HG02588 (cell line): ENCODE measurements at regions not wholly inside any gene's neighbourhood (a gene's known extent, or its start where the extent isn't known, plus 50 kb on each side); places are given as distances from the start of the nearest gene placed in this dataset.

ENCODE experiments used
- ATAC-seq: cut with Tn5 transposase; IDR thresholded peaks from one replicate; pipeline ENCODE4 v1.9.1; 2021; ENCODE audit warnings: mild to moderate bottlenecking, moderate library complexity; ENCODE audit not compliant: unreplicated experiment

DNA sequence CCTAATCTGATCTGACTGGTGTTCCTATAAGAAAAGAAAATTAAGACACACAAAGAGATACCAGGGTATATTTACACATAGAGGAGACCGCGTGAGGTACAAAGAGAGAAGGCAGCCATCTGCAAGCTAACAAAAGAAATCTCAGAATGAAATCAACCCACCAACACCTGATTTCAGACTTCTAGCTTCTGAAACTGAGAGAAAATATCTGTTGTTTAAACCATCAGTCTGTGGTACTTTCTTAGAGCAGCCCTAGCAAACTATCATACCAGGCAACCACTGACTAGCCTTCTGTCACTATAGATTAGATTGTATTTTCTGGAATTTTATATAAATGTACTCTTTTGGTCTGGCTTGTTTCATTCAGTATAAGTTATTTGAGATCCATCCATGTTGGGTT, 779.3 kb upstream of the ACO1 start:
- no peak for ATAC-seq

DNA sequence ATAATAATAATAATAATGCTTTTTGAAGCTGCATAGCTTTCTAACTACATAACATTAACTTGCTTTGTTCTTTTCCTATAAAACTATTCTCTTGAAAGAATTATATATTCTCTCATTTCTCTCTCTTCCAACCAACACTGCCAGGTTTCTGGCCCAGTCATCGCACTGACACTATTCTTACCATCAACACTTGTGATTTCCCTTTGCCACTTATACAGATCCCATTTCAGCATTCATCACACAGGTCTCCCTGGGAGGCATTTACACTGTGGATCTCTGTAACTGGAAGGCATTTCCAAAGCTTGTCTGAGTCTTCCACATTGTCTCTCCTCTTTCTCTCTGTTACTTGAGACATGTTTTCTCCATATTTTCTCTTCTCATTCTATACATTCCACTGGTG, 777.8 kb upstream of the ACO1 start:
- no peak for ATAC-seq

DNA sequence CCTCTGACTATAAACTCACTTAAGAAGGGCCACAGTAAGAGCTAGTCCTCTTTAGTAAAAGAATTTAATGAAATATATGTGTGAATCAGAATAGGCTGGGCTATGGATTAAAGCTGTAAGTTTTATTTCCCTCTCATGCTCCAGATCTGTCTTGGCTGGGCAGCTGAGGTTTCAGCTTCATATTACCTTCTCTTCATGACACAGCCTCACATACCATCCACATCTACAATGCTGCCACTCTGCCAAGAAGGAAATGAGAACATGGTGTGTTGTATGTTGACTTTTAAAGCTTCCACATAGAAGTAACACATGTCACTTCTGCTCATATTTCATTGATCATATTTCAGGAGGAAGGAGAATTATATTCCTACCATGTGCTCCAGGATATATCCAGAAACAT, 776.0 kb upstream of the ACO1 start:
- no peak for ATAC-seq

DNA sequence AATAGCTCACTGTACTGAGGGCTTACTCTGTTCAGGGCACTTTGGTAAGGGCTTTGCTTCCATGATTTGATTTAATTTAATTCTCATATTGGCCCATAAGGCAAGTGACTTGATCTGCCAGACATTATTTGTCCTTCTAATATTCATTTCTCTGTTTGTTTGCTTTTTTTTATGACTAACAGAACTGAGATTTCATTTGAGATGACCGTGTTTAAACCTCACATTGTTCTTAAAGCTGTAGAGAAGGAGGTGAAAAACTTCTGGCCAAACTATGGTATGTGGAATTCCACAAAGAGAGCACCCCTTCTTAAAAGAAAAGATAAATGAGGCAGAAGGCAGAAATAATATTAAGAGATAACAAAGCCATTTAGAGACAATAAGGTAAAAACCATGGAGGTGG, 775.6 kb upstream of the ACO1 start:
- ATAC-seq = no peak

DNA sequence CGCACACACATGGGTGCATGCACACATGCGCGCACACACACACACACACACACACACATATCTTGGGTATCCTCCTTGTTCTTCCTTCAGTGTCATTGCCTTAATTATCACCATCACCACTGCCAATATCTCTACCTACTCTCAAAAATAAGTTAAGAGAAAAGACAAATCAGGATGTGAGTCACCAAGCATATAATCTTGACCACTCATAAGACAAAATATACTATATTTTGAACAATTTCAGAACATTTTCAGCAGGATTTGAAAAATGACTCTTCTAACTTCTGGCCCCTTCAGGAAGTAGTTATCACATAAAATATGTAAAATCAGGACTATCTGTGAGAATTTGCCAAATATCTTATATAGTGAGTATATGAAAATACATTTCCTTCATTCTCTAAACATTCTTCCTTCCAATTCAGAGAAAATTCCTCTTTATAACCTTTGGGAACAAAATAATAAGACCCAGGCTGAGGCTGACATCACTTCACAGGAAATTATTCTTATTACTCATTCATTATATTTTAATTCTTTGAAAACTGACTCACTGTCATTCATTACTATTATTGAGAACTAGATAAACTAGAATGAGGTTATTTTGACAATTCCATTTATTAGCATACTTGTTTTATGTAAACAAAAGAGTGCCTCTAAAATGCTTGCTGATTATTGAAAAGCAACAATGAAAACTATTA, 772.0 kb upstream of the ACO1 start:
- ATAC-seq = no peak

DNA sequence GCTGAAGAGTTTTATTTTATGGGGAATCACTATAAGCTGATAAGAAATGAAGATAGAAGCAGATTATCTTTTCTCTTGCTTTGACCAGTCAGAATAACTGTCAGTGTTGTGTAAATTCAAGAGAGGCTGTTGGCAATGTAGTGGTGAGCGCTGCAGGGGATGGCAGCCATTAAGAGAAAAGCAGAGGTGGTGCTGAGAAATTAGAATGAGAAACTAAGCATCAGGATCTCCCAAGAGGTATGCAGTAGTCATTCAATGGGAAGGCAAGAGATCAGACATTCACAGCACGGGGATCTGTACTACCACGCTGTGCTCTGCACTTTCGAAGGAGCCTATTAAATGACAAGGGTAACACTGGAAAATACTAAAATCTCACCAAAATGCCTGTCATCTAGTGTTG, 768.5 kb upstream of the ACO1 start:
- no peak for ATAC-seq

DNA sequence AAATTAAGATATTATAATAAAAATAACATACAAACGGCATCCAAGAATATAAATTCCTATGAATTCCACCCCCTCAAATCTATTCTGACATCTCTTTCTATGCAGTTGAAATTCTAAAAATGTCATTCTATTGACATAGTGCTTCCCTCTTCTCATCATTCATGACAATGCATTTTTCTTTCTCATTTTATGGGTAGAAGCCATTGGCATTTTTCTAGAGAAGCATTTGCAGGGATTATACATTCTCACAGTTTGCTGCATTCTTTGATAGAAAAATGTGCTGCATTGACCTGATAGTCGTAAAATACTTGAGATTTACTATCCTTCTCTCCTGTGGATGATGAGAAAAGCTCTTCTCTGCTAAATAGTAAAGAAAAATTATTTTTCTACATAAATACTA, 760.9 kb upstream of the ACO1 start:
- no peak for ATAC-seq

DNA sequence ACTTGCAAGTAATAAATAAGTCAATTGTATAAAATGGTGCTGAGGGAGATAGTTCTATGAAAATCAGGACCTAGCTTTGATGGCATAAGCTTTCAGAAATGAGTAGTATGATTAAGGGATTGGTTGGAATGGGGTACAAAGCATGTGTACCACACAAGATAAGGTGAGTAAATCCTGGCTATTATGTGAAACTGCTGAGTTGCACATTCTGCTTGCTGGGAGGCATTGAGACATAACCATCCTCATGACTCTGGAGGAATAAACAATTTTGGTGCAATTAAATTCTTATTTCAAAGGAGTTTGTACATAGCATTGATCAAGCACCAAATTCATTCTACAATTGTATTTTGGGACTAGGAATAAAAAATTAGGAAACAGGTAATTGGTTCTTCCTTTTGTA, 755.2 kb upstream of the ACO1 start:
- ATAC-seq = no peak

DNA sequence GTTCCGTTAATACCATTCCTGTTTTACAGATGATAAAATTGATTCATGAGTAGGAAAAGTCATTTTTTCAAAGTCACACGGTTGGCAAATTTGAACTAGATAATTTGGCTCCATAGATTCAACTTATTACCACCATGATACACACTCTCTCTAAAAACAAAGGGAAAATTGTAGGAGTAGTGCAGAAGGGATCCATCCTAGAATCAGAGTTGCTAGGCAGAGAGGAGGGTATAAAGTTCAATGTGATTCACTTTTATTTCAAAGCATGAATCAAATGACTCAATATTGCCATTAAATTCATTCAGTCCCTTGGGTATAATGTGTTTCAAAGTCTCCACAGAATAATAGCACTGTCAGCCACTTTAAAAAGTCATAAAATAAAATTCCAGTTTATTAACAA, 747.2 kb upstream of the ACO1 start:
- no peak for ATAC-seq

DNA sequence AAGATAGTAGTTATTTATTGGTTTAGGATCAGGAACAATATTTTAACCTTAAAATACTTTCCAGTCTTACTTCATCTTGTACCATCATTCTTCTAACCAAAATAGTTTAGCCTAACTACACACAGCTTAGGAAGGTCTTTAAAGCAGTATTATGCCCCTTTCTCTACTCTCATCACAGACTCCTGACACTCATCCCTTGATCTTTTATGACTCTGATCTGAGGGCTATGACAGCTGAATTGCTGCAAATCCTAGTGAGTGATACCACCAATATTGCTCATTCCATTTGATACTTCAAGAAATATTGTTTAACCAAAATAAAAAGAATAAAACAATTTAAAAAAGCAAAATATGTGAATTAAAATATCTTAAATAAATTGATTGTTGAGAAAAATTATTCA, 746.6 kb upstream of the ACO1 start:
- no peak for ATAC-seq

DNA sequence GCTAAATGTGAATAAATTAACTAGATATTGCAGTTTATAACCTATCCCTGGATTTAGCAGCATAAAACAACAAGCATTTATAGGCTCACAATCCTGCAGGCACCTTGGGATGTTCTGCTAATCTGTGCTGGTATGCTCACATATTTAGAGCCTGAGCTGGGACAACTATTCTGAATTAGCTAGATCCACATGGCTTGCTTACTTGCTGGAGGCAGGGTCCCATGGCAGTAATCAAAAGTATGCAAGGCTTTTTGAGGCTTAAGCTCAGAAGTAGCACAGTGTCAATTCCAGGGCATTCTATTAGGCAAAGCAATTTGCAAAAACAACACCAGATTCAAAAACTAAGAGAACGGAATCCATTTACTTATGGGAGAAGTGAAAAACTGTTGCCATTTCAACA, 745.0 kb upstream of the ACO1 start:
- ATAC-seq = no peak

DNA sequence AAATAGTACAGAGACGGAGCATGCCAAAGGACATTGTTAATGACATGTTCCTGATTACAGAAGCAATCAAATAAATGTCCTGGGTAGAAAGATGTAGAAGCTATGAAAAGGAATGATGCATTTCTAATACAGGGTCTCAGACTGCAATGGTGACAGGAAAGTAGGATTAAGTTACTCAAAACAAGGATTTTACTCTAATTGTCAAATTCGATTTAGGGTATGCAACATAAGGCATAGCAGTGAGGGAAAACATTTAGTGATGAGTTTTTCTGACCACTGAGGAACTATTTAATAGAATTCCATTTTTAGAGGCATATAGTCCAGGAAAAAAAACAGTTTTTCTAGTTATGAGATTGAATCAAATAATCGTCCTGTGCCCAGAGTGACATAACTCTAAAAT, 715.1 kb upstream of the ACO1 start:
- no peak for ATAC-seq

DNA sequence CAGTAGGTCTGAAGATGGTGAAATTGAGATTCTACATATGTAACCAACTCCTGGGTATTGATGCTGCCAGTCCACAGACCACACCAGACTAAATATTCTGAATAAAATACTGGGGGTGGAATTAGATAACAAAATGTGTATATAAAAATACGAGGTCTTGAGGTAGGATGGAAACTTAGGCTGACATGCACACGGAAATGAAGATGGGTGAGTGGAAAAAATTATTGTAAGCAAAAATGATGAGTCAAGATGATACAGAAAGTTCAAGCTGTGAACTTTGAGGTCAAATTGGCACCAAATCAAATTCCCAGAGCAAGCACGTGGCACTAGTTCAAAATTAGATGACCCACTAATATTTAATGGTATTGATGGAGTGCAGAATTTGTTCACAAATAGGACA, 713.4 kb upstream of the ACO1 start:
- ATAC-seq = no peak

DNA sequence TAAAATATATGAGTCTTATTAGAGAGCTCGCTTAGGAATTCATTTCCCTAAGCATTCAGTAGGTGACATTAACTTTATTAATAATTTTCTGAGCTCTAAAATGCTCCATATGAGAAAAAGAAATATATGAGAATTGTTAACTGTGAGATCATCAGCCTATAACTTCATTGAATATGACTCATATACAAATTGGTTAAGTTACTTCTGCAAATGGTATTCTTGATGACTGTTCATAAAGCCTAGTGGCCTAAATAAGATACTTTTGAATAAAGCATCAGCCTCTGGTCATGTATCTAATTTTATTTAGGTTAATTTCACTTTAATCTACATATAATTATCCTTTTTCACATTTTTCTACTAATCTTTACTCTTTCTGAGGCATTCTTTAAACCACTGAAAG, 710.2 kb upstream of the ACO1 start:
- no peak for ATAC-seq

DNA sequence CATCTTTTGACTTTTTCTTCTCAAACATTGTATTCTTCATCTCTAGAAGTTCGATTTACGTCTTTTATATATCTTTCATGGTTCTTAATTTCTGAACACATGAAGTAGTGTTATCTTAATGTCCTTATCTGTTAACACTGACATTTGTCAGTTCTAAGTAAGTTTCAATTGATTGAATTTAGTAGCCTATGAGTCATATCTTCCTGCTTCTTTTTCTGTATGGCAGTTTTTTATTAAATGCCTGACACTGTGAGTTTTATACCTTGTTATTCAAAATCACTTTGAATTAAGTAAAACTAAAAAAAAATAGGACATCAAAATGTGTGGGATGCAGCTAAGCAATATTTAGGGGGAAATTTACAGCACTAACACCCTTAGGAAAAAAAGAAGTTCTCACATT, 707.0 kb upstream of the ACO1 start:
- ATAC-seq = no peak

DNA sequence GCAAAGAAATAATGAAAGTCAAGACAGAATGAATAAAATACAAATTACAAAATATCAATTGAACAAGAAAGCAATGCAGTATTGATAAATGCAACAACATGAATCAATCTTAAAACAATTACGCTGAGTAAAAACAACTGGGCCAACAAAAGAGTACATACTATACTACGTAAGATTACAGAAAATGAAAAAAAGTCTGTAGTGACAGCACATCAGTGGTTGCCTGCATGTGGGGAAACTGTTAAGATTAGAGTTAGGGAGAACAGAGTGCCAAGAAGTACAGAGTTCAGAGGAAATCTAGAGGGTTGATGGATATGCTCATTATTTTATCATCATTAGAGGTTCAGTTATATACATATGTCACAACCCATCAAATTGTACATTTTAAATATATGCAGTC, 706.6 kb upstream of the ACO1 start:
- ATAC-seq = no peak

DNA sequence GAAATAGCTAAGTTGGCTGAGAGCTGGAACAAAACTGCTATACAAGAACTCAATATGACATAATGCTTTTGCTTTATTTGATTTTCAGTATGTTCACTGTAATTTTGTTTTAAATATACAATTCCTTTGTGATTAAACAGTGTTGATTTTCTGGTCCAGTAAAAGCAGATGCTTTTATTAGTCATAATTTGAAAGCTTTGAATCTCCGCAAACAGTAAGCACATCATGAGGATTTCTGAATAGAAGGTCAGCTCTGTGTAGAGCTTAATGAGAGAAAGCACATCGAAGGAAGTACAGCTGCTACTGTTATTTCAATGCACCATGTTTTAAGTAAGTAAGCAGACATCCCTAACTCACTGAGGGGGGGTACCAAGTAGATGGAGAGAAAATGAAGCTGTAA, 701.3 kb upstream of the ACO1 start:
- ATAC-seq = no peak

DNA sequence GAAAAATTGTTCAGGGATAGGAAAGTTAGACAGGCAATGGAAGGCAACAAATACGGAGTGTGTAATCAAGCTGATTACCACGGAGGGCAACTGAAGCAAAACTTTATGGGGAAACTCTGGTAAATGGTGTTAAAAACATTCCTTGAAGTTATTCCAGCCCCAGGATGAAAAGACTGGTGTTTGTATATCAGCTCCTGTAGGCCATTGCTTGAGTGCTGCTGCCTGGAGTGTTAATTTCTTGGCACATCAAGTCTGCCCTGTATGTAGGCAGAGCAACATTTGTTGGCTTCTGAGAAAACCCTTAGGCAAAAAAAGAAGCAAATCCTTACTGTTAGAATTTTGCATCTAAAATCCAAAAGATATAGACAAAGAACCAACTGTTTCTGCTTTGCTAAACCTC, 686.5 kb upstream of the ACO1 start:
- ATAC-seq = no peak

DNA sequence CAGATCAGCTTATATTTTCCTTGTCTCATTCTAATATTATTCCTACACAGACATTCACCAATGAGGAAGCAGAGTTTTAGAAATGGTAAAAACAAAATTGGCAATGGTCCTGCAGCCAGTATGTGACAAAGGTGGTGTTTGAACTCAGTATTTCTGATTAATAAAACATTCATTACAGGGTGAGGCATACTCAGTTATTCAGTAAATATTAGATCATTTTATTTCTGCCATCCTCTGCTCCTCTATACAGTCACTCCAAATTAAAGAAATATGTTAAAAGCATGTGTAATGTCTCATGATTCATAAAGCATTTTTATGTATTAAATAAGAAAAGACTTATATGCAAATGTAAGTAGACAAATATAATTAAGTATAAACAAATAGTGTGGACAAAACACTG, 684.6 kb upstream of the ACO1 start:
- no peak for ATAC-seq

DNA sequence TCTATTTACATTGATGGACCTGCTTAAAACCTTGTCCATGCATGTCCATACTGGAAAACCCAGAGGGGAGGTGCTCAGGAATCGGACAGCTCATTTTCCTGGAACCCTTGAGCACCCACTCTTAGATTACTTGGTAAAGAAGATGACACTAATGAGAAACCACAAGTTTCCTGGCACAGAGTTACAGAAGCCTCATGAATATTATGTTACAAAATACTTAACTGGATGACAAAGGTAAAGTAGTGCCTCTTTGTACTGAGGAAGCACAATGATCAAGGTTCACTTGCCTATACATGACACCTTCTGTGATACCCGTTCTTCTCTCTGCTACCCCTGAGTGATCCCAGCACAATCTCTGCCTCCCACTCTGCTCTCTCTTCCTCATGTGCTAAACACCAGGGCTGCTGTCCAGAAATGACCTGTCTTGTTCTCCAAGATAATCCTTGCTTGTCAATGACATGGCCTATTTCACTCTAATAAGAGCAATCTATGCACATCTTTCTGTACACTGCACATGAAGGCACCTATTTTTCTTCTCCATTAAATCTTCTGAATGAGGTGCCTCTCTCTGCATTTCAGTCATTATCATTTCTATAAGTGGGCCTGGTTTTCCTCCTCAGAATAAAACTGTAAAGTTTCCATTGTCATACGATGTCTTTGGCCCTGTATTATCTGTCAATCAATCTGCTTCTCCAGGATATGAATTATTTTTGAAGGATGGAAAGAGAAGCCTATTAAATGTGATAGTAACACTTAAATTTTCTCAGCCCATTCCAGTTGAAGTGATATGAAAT, 684.0 kb upstream of the ACO1 start:
- ATAC-seq = no peak

DNA sequence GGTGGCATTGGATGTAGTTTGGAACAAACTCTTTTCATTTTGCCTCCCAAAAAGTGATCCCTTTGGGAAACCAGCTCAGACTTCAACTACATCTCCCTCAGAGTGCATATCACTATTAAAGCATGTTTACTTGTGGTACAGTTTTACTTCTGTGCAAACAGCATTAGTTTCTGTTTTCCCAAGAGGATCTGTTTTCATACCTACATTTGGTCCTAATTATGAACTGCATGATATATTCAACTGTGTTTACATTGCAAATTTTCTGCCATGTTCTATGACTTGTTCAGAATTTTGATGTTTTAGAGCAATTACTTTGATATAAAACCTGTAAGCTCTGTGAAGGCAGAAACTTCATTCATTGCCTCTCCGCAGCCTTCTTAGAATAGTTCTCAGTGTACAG, 681.5 kb upstream of the ACO1 start:
- ATAC-seq = no peak

DNA sequence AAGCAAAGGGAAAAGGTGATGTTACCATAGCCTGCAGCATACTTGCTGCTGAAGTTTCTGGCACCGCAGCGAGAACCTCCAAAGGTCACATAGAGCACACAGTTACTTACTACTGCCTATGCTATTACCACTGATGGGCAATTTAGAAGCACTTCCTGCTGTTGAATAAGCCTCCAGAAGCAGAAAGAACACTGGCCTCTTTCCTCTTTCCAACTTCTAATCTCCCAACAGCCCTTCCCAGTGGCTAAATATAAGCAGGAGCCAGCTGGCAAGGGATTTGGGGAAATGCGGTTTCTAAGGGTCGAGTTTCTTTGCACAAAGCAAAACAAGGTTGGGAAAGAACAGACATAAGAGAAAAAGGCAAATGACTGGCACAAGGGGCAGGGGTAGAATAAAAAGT, 669.2 kb upstream of the ACO1 start:
- no peak for ATAC-seq

DNA sequence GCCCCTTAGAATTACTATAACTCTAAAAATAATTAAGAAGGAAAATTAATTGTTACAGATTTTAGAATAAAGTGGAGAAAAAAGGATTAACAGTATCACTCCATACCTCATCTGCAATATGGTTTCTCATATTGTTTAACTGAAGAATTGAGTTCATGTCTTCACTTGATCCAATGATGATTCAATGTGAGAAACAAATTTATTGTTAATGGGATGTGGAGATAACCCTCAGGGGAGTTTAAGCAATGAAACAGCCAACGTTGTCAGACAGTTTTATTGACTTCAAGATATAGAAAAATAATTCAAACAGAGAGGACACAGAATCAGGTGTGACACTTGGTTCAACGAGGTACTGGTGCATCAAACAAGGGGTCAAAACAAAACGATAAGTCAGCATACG, 665.2 kb upstream of the ACO1 start:
- ATAC-seq = no peak
